ENCODE measurements at regions not wholly inside any gene's neighbourhood (a gene's known extent, or its start where the extent isn't known, plus 50 kb on each side); places are given as distances from the start of the nearest gene placed in this dataset.
A peak's percentile ranks its signal among the peaks of the same experiment; 100 is the strongest.

DNA sequence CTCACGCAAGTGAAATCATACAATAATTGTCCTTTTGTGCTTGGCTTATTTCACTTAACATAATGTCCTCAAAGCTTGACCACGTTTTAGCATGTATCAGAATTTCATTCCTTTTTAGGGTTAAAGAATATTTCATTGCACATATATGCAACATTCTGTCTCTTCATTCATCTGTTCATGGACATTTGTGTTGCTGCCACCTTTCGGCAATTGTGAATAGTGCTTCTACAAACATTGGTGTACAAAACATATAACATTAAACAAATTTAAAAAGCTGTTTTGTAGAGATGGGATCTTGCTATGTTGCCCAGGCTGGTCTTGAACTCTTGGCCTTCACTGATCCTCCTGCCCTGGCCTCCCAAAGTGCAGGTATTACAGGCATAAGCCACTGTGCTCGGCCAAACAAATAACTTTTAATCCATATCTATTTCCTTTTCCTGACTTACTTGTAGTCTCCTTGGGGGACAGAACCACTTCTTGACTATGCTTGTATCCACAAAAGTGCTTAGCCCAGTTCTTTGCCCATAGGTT is 209.3 kb downstream of the SLC4A3 start:
- TF ChIP-seq CTCF (conservative IDR thresholded peaks at IDR 0.05; ENCODE audit: low read length) (peak; percentile 52), EZH2phosphoT487 (IDR thresholded peaks at IDR 0.05; ENCODE audit: borderline replicate concordance) (no peak)

Measured in Loucy (cell line).